ENCODE measurements at regions not wholly inside any gene's neighbourhood (a gene's known extent, or its start where the extent isn't known, plus 50 kb on each side); places are given as distances from the start of the nearest gene placed in this dataset.

GRCh38 chr17:70454377-70454776 is 285.0 kb downstream of the KCNJ2 start:
- no peak for DNase-seq (ENCODE audit: low spot score in 2 of 2)
- WGBS = 71% methylated on average over 4 of the region's 4 CpGs
- no peak overlapping the region for H3K4me3 ChIP-seq
- no peaks in the 10 kb centered on the region for H3K4me1 ChIP-seq
- no peaks in the 10 kb centered on the region for H3K9me3 ChIP-seq
- H3K27me3 ChIP-seq = no peaks in the 10 kb centered on the region
- TF ChIP-seq CTCF (IDR thresholded peaks at IDR 0.05) (no peak), POLR2AphosphoS5 (IDR thresholded peaks at IDR 0.05) (no peak), POLR2A (IDR thresholded peaks at IDR 0.05) (no peak), EP300 (IDR thresholded peaks at IDR 0.05) (no peak)
- no peak overlapping the region for H3K27ac ChIP-seq
- H3K36me3 ChIP-seq = no peaks in the 10 kb centered on the region

- Histone ChIP-seq H3K9me3 (no peaks in the 10 kb centered on the region), H3K27ac (no peak overlapping the region), H3K27me3 (no peaks in the 10 kb centered on the region), H3K36me3 (no peaks in the 10 kb centered on the region), H3K4me3 (no peak overlapping the region), H3K4me1 (no peaks in the 10 kb centered on the region)
- DNase-seq (ENCODE audit: low spot score in 2 of 2) = no peak
- TF ChIP-seq CTCF (IDR thresholded peaks at IDR 0.05) (no peak), EP300 (IDR thresholded peaks at IDR 0.05) (no peak), POLR2A (IDR thresholded peaks at IDR 0.05) (no peak), POLR2AphosphoS5 (IDR thresholded peaks at IDR 0.05) (no peak)
These were observed 285.6 kb downstream of the KCNJ2 start for GRCh38 chr17:70454908-70455307.

- no peaks in the 10 kb centered on the region for H3K9me3 ChIP-seq
- no peaks in the 10 kb centered on the region for H3K27me3 ChIP-seq
- no peak overlapping the region for H3K27ac ChIP-seq
- H3K4me3 ChIP-seq = no peak overlapping the region
- H3K36me3 ChIP-seq = no peaks in the 10 kb centered on the region
- H3K4me1 ChIP-seq = no peaks in the 10 kb centered on the region
- 54% methylated on average over 2 of the region's 2 CpGs for WGBS
- TF ChIP-seq POLR2A (IDR thresholded peaks at IDR 0.05) (no peak), CTCF (IDR thresholded peaks at IDR 0.05) (no peak)
- DNase-seq (ENCODE audit: low spot score in 2 of 2) = no peak
These were observed 295.7 kb downstream of the KCNJ2 start for GRCh38 chr17:70464995-70465394.

GRCh38 chr17:70468661-70469060 is 299.3 kb downstream of the KCNJ2 start:
- no peak for DNase-seq (ENCODE audit: low spot score in 2 of 2)
- whole genome bisulfite sequencing = 33% methylated on average over 2 of the region's 2 CpGs
- Histone ChIP-seq H3K4me1 (no peaks in the 10 kb centered on the region), H3K9me3 (no peaks in the 10 kb centered on the region), H3K27me3 (no peaks in the 10 kb centered on the region), H3K4me3 (no peak overlapping the region), H3K27ac (no peak overlapping the region), H3K36me3 (no peaks in the 10 kb centered on the region)
- TF ChIP-seq POLR2A (IDR thresholded peaks at IDR 0.05) (no peak), POLR2AphosphoS5 (IDR thresholded peaks at IDR 0.05) (no peak), EP300 (IDR thresholded peaks at IDR 0.05) (no peak), CTCF (IDR thresholded peaks at IDR 0.05) (no peak)

- Histone ChIP-seq H3K9me3 (no peaks in the 10 kb centered on the region), H3K27me3 (no peaks in the 10 kb centered on the region), H3K27ac (no peak overlapping the region), H3K36me3 (no peaks in the 10 kb centered on the region), H3K4me3 (no peak overlapping the region), H3K4me1 (no peaks in the 10 kb centered on the region)
- 94% methylated on average over 3 of the region's 4 CpGs for WGBS
- TF ChIP-seq POLR2A (IDR thresholded peaks at IDR 0.05) (no peak), POLR2AphosphoS5 (IDR thresholded peaks at IDR 0.05) (no peak), EP300 (IDR thresholded peaks at IDR 0.05) (no peak), CTCF (IDR thresholded peaks at IDR 0.05) (no peak)
- no peak for DNase-seq (ENCODE audit: low spot score in 2 of 2)
These were observed 303.7 kb downstream of the KCNJ2 start for GRCh38 chr17:70473049-70473448.
